Mammary epithelial cell (primary cell): ENCODE measurements at regions not wholly inside any gene's neighbourhood (a gene's known extent, or its start where the extent isn't known, plus 50 kb on each side); places are given as distances from the start of the nearest gene placed in this dataset.

Experiments
- CTCF ChIP-seq, 2 donors: IDR thresholded peaks in 1 of 2; conservative IDR thresholded peaks in 1 of 2; 2 replicates each; pipeline ENCODE4 v1.5.1; 2011 to 2012; ENCODE audit warnings: inconsistent platforms in 2 of 2, low read length in 2 of 2, mild to moderate bottlenecking in 2 of 2, control low read depth in 1 of 2, low read depth in 1 of 2; ENCODE audit not compliant: insufficient read depth in 1 of 2; ENCODE audit errors: extremely low read depth in 1 of 2
- EZH2 ChIP-seq: IDR thresholded peaks from 2 replicates; pipeline ENCODE4 v1.6.1; 2012; ENCODE audit warnings: low read length, inconsistent platforms, borderline replicate concordance

- no peak for TF ChIP-seq CTCF (conservative IDR thresholded peaks at IDR 0.05 in 1 of 2, IDR thresholded peaks at IDR 0.05 in 1 of 2; ENCODE audit: extremely low read depth in 1 of 2, insufficient read depth in 1 of 2, low read depth in 1 of 2, low read length in 2 of 2)
- TF ChIP-seq EZH2, result no peak
Measured at GRCh38 chr9:88623698-88624097, 88.7 kb downstream of the NXNL2 start.
